B cell (primary cell): ENCODE measurements at regions not wholly inside any gene's neighbourhood (a gene's known extent, or its start where the extent isn't known, plus 50 kb on each side); places are given as distances from the start of the nearest gene placed in this dataset.

ENCODE experiments used
- CTCF ChIP-seq: fragments of 200-600 bp; IDR thresholded peaks from one replicate; pipeline ENCODE4 v1.8.0; 2022; ENCODE audit warnings: antibody characterized with exemption, mild to moderate bottlenecking
- EZH2 ChIP-seq: IDR thresholded peaks from 2 replicates; pipeline ENCODE4 v1.6.1; 2012; ENCODE audit warnings: borderline replicate concordance, low read depth, mild to moderate bottlenecking, moderate library complexity, low read length; ENCODE audit not compliant: insufficient read depth, poor library complexity, severe bottlenecking

- TF ChIP-seq CTCF (no peak), EZH2 (no peak)
Observed at GRCh38 chr13:76762721-76763120, 123.5 kb downstream of the KCTD12 start.
